GM19239 (cell line): ENCODE measurements at regions not wholly inside any gene's neighbourhood (a gene's known extent, or its start where the extent isn't known, plus 50 kb on each side); places are given as distances from the start of the nearest gene placed in this dataset.

Source experiments
- DNase-seq: peaks from one replicate; pipeline ENCODE4 v3.0.0; 2011; ENCODE audit warnings: low spot score; ENCODE audit not compliant: insufficient read length
- FAIRE-seq: peaks from 2 replicates; lab custom pipeline; 2011; peaks lifted over from hg19 to GRCh38; lab: Jason Lieb, UNC

- FAIRE-seq: no peak
Observed at GRCh38 chr3:31043184-31043819, 148.8 kb upstream of the GADL1 start.

DNA sequence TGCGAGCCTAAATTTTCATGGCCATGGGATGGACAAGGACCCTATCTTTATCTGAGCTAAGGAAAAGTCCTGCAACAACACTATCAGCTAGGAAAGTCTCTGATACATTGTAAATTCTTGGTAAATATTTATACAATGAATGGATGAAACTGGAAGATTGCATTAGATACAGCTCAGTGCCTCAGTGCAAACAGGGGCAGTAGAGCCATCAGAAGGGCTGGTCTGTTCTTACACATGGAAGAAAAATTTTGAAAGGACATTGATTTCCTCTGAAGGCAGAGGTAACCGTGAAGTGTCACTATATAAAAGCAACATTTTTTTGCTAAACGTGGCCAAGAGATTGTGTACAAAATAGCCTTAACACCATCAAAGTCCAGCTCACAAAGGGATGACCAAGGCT is 153.2 kb upstream of the GADL1 start:
- FAIRE-seq (no peak), DNase-seq (no peak)

More at GRCh38 chr3:31043184-31043819, 148.8 kb upstream of the GADL1 start:
- no peak for DNase-seq

DNA sequence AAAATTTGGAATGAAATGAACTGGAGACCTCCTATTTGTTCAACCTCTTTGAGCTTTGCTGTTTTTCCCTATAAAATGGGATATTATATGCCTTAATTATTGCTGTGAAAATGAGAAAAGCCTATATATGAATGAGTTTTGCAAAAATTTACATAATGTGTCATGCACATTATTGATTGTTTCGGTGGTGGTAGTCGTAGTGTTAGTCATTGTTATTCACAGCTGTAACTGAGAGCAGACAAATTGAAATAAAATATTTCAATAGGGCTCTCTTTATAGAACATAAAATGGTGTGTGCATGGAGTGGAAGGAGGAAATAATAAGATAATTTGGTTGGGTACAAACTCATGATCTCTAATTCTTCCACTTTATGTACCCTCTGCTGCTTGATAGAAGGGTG is 153.7 kb upstream of the GADL1 start:
- no peak for FAIRE-seq

DNA sequence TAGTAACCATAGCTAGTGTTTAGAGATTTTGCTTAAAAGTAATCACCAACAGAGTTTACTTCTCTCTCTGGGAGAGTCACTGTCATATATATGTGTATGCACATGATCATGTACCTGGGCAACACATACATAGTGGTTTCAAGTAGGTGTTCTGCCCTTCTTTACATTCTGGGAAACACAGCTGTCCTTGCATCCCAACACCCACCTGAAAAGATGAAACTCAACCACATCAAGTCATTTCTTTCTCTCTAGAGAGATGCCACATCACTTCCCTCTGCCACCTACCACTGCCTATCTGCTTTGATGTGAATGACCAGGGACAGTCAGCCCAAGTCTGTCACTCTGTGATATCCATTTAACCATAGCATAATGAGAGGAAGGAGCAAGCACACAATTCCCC is 155.8 kb upstream of the GADL1 start:
- FAIRE-seq (no peak), DNase-seq (no peak)

More for the DNA sequence above, 153.7 kb upstream of the GADL1 start:
- no peak for DNase-seq

DNA sequence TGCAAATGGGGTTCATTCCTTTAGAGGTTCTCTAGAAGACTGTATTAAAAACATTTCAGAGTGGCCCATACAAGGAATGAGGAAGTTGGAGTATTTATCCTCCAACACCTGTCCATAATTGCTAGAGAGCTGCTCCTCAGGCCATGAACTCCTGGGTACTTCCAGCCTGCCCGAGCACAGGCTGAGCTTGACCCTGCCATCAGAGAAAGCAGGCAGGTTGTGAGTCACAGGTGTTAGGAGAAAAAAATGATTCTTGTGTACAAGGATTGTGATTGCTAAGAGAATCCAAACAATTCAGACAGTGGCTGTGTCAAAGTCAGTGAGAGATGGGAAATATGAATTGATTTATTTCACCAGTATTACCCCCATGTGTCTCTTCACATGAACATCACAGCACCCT is 156.8 kb upstream of the GADL1 start:
- DNase-seq (no peak), FAIRE-seq (no peak)

DNA sequence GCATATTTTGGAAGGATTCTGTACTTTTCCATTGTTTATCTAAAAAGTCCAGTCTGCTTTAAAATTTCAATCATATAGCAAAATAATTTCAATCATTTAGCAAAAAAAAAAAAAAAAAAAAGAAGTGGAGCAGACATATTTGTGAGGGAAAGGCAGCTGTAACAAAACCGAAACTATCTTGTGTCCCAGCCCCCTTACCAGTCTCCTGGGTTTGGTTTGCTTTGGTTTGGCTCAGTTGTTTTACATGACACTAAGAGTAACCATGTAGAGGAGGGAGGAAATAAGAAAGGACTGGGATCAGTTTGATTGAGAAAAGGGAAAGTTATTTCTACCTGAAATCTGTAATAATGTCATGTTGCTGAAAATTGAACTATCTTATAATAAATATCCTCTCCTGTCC is 158.8 kb upstream of the GADL1 start:
- FAIRE-seq (no peak), DNase-seq (no peak)

- DNase-seq (no peak), FAIRE-seq (no peak)
Observed at GRCh38 chr3:31054032-31054431, 159.6 kb upstream of the GADL1 start.

DNA sequence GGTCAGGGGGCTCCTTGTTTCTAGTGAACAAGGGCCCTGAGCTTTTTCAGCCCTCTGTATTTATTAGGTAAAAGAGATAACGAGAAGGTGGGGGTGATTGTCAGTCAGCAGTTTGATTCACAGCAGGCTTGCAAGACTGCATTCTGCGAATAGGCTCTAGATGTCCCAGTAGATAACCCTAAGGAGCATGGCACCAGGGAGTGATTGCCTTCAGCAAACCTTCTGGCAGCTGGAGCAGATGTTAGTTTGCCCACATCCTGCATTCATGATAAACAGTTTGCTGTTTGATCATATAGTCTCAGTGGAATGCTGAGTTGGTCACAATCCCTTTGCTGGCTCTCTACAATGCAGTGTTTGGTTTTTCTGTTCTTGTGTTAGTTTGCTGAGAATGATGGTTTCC is 161.3 kb upstream of the GADL1 start:
- FAIRE-seq (no peak), DNase-seq (no peak)

DNA sequence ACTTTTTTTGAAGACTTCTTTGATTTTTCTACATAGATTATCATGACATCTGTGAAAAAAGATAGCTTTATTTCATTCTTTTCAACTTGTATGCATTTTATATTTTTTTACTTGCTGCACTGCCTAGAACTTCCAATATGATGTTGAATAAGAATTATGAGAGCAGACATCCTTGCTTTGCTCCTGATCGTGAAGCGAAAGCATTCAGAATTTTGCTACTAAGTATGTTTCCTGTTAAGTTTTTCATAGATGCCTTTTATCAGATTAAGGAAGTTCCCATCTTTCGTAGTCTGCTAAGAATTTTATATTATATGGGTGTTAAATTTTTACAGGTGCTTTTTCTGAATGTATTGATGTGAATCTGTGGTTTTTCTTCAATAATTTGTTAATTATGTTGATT is 163.4 kb upstream of the GADL1 start:
- no peak for DNase-seq

DNA sequence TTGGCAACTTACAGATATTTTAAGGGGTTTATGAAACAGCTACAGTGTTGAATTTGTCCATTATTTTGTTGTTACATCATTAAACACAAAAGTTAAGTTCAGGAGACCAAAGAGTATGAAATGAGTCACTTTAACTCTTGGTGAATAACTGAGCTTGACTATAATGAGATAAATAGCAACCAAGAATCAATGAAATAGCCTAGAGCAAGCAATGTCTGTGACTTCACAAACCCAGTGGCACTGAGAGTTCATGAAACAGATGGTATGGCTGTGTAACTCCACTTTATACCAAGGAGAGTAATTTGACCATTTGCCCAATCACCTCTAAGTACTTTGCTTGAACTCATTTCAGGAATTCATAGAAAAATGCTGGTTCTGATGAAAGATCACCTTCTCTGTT is 169.6 kb upstream of the GADL1 start:
- FAIRE-seq (no peak), DNase-seq (no peak)

More for the DNA sequence above, 163.4 kb upstream of the GADL1 start:
- FAIRE-seq: no peak

DNA sequence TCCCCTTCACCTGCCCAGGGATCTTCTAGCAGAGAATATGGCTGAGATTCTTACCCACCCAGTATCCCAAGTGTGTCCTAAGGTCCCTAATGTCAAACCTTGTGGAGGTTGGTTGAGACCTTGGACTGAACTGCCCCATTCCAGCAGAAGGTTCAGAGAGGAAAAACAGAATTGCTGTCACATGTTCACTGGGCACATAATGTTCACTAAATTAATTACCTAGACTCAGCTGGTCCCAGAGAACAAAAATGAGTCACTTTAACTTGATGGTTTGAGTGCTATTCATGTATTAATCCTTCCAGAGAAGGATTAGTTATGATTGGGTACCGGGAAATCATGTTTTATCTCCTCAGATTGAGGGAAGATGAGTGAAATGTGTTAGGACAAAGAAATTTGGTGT is 171.3 kb upstream of the GADL1 start:
- DNase-seq: no peak
- FAIRE-seq: no peak

DNA sequence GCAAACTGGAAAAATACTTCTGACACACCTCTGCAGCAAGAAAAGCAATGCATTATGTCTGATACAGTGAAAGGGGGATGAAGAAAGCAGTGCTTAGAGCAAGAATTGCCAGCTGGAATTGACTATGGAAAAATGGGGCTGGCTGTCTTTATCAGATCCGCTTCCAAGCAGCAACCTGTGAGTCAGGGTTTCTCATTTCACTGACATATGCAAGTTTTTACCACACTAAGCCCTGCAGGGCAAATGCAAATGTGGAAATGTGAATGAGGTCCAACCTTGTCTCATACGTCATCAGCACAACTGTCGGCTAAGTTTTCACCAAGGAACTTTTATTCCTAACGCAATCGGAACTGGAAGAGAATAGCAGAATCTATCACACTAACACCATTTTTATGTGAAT is 172.5 kb upstream of the GADL1 start:
- DNase-seq: no peak
- no peak for FAIRE-seq

- DNase-seq: no peak
- FAIRE-seq: no peak
Observed at GRCh38 chr3:31075471-31075870, 181.0 kb upstream of the GADL1 start.

DNA sequence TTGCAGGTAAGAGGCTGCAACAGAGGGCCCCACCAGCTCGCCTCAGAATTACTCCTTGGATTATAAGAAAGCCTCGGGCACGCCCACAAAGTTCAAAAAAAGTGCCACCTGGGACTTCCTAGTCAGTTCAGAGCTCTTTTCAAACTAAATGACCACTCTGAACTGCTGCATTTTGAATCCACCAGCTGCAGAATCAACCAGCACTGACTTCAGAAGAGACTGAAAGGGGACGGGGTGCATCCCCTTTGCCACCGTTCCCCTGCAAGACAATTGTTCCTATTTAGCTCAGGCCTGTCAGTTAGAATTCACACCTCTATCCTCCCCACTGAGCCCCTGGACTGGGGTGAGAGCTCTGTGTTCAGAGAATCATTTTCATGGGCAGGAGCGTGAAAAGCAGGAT is 181.4 kb upstream of the GADL1 start:
- FAIRE-seq: no peak
- DNase-seq: no peak

GRCh38 chr3:31077021-31077601 is 182.7 kb upstream of the GADL1 start:
- FAIRE-seq: no peak
- DNase-seq: no peak

DNA sequence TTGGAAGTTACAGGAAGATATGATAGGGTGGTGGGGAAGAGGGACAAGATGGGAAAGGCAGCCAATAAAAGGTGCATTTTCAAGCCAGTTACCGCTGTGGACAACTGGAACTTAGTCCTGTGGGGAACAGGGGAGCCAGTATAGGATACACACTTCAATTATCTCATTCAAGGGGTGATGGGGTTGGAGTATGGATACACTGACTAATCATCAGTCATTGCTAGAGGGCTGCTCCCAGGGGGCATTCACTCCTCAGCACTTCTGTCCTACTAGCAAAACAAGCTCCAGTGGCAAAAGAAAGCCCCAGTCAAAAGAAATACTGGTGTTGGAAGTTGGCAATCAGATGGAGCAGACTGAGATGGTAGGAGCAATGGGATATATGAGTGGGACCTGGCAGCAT is 183.4 kb upstream of the GADL1 start:
- no peak for FAIRE-seq
- no peak for DNase-seq

DNA sequence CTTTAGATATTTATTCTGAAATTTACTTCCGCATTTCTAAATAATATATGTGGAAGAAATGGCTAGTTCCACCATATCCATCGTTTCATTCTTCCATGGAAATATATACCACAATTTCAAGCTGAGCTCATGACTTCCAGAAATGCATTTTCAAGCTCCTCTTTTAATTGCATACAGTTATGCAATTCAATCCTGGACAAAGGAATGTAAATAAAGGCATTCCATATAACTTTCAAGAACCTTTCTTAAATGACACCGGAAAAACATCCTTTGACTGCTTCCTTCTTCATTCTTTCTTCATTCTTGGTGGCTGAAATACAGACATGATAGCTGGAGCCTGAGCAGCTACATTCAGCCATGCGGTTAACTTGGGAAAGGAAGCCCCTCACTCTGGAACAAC is 185.2 kb upstream of the GADL1 start:
- DNase-seq (no peak), FAIRE-seq (no peak)

DNA sequence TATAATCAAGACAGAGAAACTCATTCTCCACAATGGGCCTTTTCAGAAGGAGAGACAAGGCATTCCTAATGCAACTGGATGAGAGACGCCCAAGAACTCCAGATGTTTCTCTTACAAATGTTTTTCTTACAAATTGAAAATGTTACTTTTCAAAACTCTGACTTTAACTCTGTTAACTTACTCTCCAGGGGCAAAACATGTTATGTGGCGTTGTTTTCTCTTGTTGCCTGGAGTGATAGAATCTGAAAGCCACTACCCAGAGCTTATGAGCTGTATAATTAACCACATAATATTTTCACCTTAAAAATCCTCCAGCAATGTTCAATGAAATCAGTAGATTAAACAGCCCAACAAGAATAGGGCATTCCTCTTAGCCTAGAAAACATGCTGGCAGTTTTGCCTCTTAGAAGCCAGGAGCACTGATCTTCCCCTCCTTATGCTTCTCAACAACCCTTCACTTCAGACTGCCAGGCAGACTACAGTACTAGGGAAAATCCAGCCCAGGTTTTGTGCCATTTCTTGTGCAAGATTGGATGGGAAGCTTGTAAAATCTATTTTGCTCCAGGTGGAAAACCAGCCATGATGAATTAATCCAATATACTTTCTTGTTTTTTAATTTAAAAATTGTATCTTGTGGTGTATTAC is 186.7 kb upstream of the GADL1 start:
- no peak for FAIRE-seq

GRCh38 chr3:31086148-31086547 is 191.7 kb upstream of the GADL1 start:
- DNase-seq: no peak
- FAIRE-seq: no peak

More for the DNA sequence above, 186.7 kb upstream of the GADL1 start:
- no peak for DNase-seq

DNA sequence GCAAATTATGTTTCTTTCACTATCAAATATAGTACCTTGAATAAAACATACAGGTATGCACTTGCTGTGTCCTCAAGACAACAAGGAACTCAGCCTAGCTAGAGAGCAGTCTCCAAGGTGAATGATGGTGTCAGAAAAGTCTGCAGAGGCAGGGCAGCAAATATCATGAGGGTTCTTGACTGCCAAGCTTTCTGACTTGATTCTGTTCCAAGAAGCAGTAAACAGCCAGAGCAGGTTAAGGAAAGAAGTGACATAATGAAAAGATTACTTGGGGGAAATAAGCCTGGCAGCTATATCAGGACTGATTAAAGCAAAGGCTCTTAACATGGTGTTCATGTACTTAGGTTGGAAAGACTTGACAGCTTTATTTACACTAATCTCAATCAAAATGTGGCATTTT is 192.2 kb upstream of the GADL1 start:
- FAIRE-seq (no peak), DNase-seq (no peak)

DNA sequence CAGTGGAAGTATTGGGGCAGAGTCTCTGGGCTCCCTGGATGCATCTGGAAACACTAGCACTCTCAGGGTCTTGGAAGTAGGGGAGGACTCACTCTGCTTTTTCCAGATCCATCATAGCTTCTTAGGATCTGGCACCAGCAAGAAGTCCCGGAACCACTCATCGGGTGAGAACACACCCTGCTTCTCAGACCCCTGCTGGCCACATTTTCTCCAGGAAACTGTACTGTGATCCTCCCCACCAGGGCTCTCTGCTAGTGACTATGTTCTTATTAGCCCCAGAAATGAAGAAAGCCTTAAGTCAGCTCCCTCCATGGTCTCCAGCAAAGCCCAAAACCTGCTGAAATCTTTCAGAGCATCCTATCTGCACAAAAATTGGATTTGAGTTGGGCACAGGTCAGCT is 197.3 kb upstream of the GADL1 start:
- FAIRE-seq: no peak
- DNase-seq: no peak
